ENCODE measurements at regions not wholly inside any gene's neighbourhood (a gene's known extent, or its start where the extent isn't known, plus 50 kb on each side); places are given as distances from the start of the nearest gene placed in this dataset.

DNA sequence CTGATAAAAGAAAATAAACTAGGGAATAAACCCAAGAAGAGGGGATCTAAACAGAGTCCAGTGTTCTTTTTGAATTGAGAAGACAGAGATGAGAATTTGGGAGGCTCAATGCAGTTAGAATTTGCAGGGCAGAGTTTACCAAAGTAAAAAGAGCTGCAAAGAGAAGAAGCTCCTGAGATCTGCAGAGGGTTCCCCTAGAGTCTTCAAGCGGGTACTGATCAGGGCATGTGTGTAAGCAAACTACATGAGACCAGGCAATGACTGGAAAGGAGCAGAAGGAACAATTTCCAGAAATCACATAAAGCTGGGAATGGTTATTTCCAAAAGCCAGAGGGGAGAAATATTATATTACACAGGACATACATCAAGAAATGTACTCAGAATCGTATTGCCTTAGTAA is 58.1 kb upstream of the TES start:
- TF ChIP-seq, protein P1, sequence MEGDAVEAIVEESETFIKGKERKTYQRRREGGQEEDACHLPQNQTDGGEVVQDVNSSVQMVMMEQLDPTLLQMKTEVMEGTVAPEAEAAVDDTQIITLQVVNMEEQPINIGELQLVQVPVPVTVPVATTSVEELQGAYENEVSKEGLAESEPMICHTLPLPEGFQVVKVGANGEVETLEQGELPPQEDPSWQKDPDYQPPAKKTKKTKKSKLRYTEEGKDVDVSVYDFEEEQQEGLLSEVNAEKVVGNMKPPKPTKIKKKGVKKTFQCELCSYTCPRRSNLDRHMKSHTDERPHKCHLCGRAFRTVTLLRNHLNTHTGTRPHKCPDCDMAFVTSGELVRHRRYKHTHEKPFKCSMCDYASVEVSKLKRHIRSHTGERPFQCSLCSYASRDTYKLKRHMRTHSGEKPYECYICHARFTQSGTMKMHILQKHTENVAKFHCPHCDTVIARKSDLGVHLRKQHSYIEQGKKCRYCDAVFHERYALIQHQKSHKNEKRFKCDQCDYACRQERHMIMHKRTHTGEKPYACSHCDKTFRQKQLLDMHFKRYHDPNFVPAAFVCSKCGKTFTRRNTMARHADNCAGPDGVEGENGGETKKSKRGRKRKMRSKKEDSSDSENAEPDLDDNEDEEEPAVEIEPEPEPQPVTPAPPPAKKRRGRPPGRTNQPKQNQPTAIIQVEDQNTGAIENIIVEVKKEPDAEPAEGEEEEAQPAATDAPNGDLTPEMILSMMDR (IDR thresholded peaks at IDR 0.05; ENCODE audit: insufficient read depth, low read depth, low read length) = no peak
- no peak for TF ChIP-seq EZH2 (IDR thresholded peaks at IDR 0.05; ENCODE audit: insufficient read depth, low read length)
